H9 (cell line): ENCODE measurements at regions not wholly inside any gene's neighbourhood (a gene's known extent, or its start where the extent isn't known, plus 50 kb on each side); places are given as distances from the start of the nearest gene placed in this dataset.

ENCODE experiments used
- DNase-seq: peaks from one replicate; pipeline ENCODE4 v3.0.0-alpha.2; 2017
- H2AFZ ChIP-seq: one replicate; pipeline ENCODE4 v1.6.1; 2013; ENCODE audit warnings: mild to moderate bottlenecking, low read length, control low read depth, moderate library complexity
- H2AK5ac ChIP-seq: 2 replicates; pipeline ENCODE4 v1.6.1; 2013; ENCODE audit warnings: low read length, control low read depth, mixed read lengths; ENCODE audit not compliant: insufficient read length
- H2BK120ac ChIP-seq: one replicate; pipeline ENCODE4 v1.6.1; 2013; ENCODE audit warnings: low read depth, mild to moderate bottlenecking, low read length, control low read depth, inconsistent platforms; ENCODE audit not compliant: poor library complexity, severe bottlenecking
- H2BK12ac ChIP-seq: 2 replicates; pipeline ENCODE4 v1.6.1; 2013; ENCODE audit warnings: low read length, control low read depth, mixed read lengths, low read depth; ENCODE audit not compliant: insufficient read length
- H2BK15ac ChIP-seq: 2 replicates; pipeline ENCODE4 v1.6.1; 2013; ENCODE audit warnings: low read depth, low read length, control low read depth
- H2BK20ac ChIP-seq: one replicate; pipeline ENCODE4 v1.6.1; 2013; ENCODE audit warnings: low read depth, mild to moderate bottlenecking, low read length, control low read depth, inconsistent platforms; ENCODE audit not compliant: poor library complexity, severe bottlenecking
- H2BK5ac ChIP-seq: 2 replicates; pipeline ENCODE4 v1.6.1; 2013; ENCODE audit warnings: low read length, control low read depth, mixed read lengths; ENCODE audit not compliant: insufficient read length
- H3K14ac ChIP-seq: 2 replicates; pipeline ENCODE4 v1.6.1; 2013; ENCODE audit warnings: low read length, control low read depth; ENCODE audit not compliant: insufficient read depth
- H3K18ac ChIP-seq: 2 replicates; pipeline ENCODE4 v1.6.1; 2013; ENCODE audit warnings: low read depth, mild to moderate bottlenecking, mixed read lengths, low read length, control low read depth; ENCODE audit not compliant: insufficient read length
- H3K23ac ChIP-seq: 2 replicates; pipeline ENCODE4 v1.6.1; 2013; ENCODE audit warnings: low read length, control low read depth, mixed read lengths, low read depth; ENCODE audit not compliant: insufficient read length
- H3K23me2 ChIP-seq: 2 replicates; pipeline ENCODE4 v1.6.1; 2013; ENCODE audit warnings: low read depth, mild to moderate bottlenecking, mixed read lengths, low read length, control low read depth; ENCODE audit not compliant: insufficient read length, poor library complexity, severe bottlenecking
- H3K27ac ChIP-seq: 2 replicates; pipeline ENCODE4 v1.5.1; 2013; ENCODE audit warnings: low read length, control low read depth, mixed read lengths, low read depth; ENCODE audit not compliant: insufficient read length
- H3K27me3 ChIP-seq: 2 replicates; pipeline ENCODE4 v1.6.1; 2013; ENCODE audit warnings: low read length, control low read depth, inconsistent platforms; ENCODE audit not compliant: insufficient read depth
- H3K4ac ChIP-seq: 2 replicates; pipeline ENCODE4 v1.6.1; 2013; ENCODE audit warnings: low read depth, mild to moderate bottlenecking, control low read depth, inconsistent platforms, low read length, moderate library complexity
- H3K4me1 ChIP-seq: 2 replicates; pipeline ENCODE4 v1.6.1; 2013; ENCODE audit warnings: low read length, control low read depth, inconsistent platforms; ENCODE audit not compliant: insufficient read depth
- H3K4me2 ChIP-seq: 2 replicates; pipeline ENCODE4 v1.6.1; 2013; ENCODE audit warnings: low read length, control low read depth, mixed read lengths; ENCODE audit not compliant: insufficient read length, insufficient read depth
- H3K56ac ChIP-seq: 2 replicates; pipeline ENCODE4 v1.6.1; 2013; ENCODE audit warnings: low read depth, mild to moderate bottlenecking, mixed read lengths, low read length, control low read depth; ENCODE audit not compliant: insufficient read length
- H3K79me1 ChIP-seq: 2 replicates; pipeline ENCODE4 v1.6.1; 2013; ENCODE audit warnings: low read depth, mild to moderate bottlenecking, moderate library complexity, low read length, control low read depth, inconsistent platforms; ENCODE audit not compliant: insufficient read depth, poor library complexity, severe bottlenecking
- H3K79me2 ChIP-seq: 2 replicates; pipeline ENCODE4 v1.6.1; 2013; ENCODE audit warnings: low read length, control low read depth, inconsistent platforms; ENCODE audit not compliant: insufficient read depth
- H3K9ac ChIP-seq: 2 replicates; pipeline ENCODE4 v1.6.1; 2013; ENCODE audit warnings: low read length, control low read depth, mixed read lengths; ENCODE audit not compliant: insufficient read length; ENCODE audit errors: extremely low read depth
- H3K9me3 ChIP-seq: one replicate; pipeline ENCODE4 v1.6.1; 2013; ENCODE audit warnings: low read depth, low read length, inconsistent platforms; ENCODE audit not compliant: control insufficient read depth
- H3T11ph ChIP-seq: one replicate; pipeline ENCODE4 v1.6.1; 2013; ENCODE audit warnings: mild to moderate bottlenecking, low read length, control low read depth, inconsistent platforms
- H4K20me1 ChIP-seq: one replicate; pipeline ENCODE4 v1.6.1; 2013; ENCODE audit not compliant: control insufficient read depth, insufficient read length, insufficient read depth
- H4K5ac ChIP-seq: 2 replicates; pipeline ENCODE4 v1.6.1; 2013; ENCODE audit warnings: low read depth, mild to moderate bottlenecking, mixed read lengths, low read length, control low read depth; ENCODE audit not compliant: insufficient read length
- H4K8ac ChIP-seq: replicated peaks from 2 replicates; pipeline ENCODE4 v1.6.1; 2013; ENCODE audit warnings: low read length, control low read depth, mixed read lengths, low read depth; ENCODE audit not compliant: insufficient read length
- H4K91ac ChIP-seq: 2 replicates; pipeline ENCODE4 v1.6.1; 2013; ENCODE audit warnings: low read depth, mild to moderate bottlenecking, moderate library complexity, mixed read lengths, low read length, control low read depth; ENCODE audit not compliant: insufficient read length
- H3K27ac Mint-ChIP-seq, 3 experiments: 2 replicates in 2 of 3; 3 replicates in 1 of 3; pipeline ENCODE4 v1.8.0; 2020 to 2021; ENCODE audit warnings: mixed read lengths in 3 of 3, mild to moderate bottlenecking in 1 of 3, moderate library complexity in 1 of 3
- H3K27me3 Mint-ChIP-seq: 2 replicates; pipeline ENCODE4 v1.8.0; 2021; ENCODE audit warnings: low read depth, mild to moderate bottlenecking, moderate library complexity, mixed read lengths
- H3K36me3 Mint-ChIP-seq, 3 experiments: 2 replicates in 2 of 3; 3 replicates in 1 of 3; pipeline ENCODE4 v1.8.0; 2020 to 2021; ENCODE audit warnings: low read depth in 3 of 3, mixed read lengths in 3 of 3; ENCODE audit not compliant: insufficient read depth in 1 of 3
- H3K4me1 Mint-ChIP-seq, 2 experiments: 2 replicates each; pipeline ENCODE4 v1.8.0; 2020; ENCODE audit warnings: mixed read lengths in 2 of 2
- H3K4me3 Mint-ChIP-seq, 2 experiments: 2 replicates in 1 of 2; 3 replicates in 1 of 2; pipeline ENCODE4 v1.8.0; 2020 to 2021; ENCODE audit warnings: mild to moderate bottlenecking in 2 of 2, mixed read lengths in 2 of 2, moderate library complexity in 1 of 2
- H3K9me3 Mint-ChIP-seq, 2 experiments: 2 replicates in 1 of 2; 3 replicates in 1 of 2; pipeline ENCODE4 v1.8.0; 2020; ENCODE audit warnings: mild to moderate bottlenecking in 2 of 2, mixed read lengths in 2 of 2, moderate library complexity in 1 of 2
- WGBS: extraction: QIAGEN DNeasy Blood & Tissue Kit; methylation state at CpG from one replicate; pipeline ENCODE4 v1.1.7; 2013; ENCODE audit warnings: missing lambda C conversion rate, low lambda C conversion rate, mixed read lengths; ENCODE audit not compliant: insufficient read length; ENCODE audit errors: extremely low coverage; 5-methylcytosine and 5-hydroxymethylcytosine counted together
- TF ChIP-seq, protein P1 (sequence below): fragments of 200-600 bp; sonication (generic); conservative IDR thresholded peaks from 3 replicates; pipeline ENCODE4 v1.8.0; 2021; ENCODE audit warnings: antibody characterized with exemption, mild to moderate bottlenecking

GRCh38 chr14:22426711-22427110, 162.3 kb downstream of the DAD1 start:
- Histone ChIP-seq H3K4me2 (no peak overlapping the region), H3K18ac (no peak overlapping the region), H3K27me3 (no peaks in the 10 kb centered on the region), H3K23me2 (no peaks in the 10 kb centered on the region), H3K4ac (no peak overlapping the region), H3K79me1 (no peaks in the 10 kb centered on the region), H3K79me2 (no peaks in the 10 kb centered on the region), H4K5ac (no peak overlapping the region), H3K23ac (no peak overlapping the region), H4K91ac (no peak overlapping the region), H3K9me3 (no peaks in the 10 kb centered on the region), H2AK5ac (no peak overlapping the region), H3K56ac (no peak overlapping the region), H3K4me1 (no peaks in the 10 kb centered on the region), H3K27ac (no peak overlapping the region), H2AFZ (no peak overlapping the region), H4K20me1 (no peaks in the 10 kb centered on the region), H3K14ac (no peak overlapping the region), H4K8ac (no peak overlapping the region), H2BK120ac (no peak overlapping the region), H2BK12ac (no peak overlapping the region), H2BK20ac (no peak overlapping the region), H3K9ac (no peak overlapping the region), H3T11ph (no peak overlapping the region), H2BK15ac (no peak overlapping the region), H2BK5ac (no peak overlapping the region)
- Mint-ChIP-seq H3K9me3 (peaks cover 0 to 3% of the 10 kb centered on the region in 2 experiments; a peak in 2 of 5 replicates), H3K4me1 (peaks cover 0 to 4% of the 10 kb centered on the region in 2 experiments; a peak in 1 of 4 replicates), H3K27me3 (no peaks in the 10 kb centered on the region), H3K4me3 (no peak overlapping the region), H3K27ac (no peak overlapping the region), H3K36me3 (no peaks in the 10 kb centered on the region)
- no CpG with 5 or more reads among the region's 7 CpGs for WGBS
- TF ChIP-seq, protein P1, sequence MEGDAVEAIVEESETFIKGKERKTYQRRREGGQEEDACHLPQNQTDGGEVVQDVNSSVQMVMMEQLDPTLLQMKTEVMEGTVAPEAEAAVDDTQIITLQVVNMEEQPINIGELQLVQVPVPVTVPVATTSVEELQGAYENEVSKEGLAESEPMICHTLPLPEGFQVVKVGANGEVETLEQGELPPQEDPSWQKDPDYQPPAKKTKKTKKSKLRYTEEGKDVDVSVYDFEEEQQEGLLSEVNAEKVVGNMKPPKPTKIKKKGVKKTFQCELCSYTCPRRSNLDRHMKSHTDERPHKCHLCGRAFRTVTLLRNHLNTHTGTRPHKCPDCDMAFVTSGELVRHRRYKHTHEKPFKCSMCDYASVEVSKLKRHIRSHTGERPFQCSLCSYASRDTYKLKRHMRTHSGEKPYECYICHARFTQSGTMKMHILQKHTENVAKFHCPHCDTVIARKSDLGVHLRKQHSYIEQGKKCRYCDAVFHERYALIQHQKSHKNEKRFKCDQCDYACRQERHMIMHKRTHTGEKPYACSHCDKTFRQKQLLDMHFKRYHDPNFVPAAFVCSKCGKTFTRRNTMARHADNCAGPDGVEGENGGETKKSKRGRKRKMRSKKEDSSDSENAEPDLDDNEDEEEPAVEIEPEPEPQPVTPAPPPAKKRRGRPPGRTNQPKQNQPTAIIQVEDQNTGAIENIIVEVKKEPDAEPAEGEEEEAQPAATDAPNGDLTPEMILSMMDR, result no peak
- no peak for DNase-seq
